ENCODE measurements at regions not wholly inside any gene's neighbourhood (a gene's known extent, or its start where the extent isn't known, plus 50 kb on each side); places are given as distances from the start of the nearest gene placed in this dataset.

GRCh38 chr10:29816801-29817558 lies 182.2 kb upstream of the SVIL start:
- no peak for TF ChIP-seq POLR2A (IDR thresholded peaks at IDR 0.05)
- TF ChIP-seq, protein P1, sequence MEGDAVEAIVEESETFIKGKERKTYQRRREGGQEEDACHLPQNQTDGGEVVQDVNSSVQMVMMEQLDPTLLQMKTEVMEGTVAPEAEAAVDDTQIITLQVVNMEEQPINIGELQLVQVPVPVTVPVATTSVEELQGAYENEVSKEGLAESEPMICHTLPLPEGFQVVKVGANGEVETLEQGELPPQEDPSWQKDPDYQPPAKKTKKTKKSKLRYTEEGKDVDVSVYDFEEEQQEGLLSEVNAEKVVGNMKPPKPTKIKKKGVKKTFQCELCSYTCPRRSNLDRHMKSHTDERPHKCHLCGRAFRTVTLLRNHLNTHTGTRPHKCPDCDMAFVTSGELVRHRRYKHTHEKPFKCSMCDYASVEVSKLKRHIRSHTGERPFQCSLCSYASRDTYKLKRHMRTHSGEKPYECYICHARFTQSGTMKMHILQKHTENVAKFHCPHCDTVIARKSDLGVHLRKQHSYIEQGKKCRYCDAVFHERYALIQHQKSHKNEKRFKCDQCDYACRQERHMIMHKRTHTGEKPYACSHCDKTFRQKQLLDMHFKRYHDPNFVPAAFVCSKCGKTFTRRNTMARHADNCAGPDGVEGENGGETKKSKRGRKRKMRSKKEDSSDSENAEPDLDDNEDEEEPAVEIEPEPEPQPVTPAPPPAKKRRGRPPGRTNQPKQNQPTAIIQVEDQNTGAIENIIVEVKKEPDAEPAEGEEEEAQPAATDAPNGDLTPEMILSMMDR (IDR thresholded peaks at IDR 0.05): no peak
